ENCODE measurements at regions not wholly inside any gene's neighbourhood (a gene's known extent, or its start where the extent isn't known, plus 50 kb on each side); places are given as distances from the start of the nearest gene placed in this dataset.

DNA sequence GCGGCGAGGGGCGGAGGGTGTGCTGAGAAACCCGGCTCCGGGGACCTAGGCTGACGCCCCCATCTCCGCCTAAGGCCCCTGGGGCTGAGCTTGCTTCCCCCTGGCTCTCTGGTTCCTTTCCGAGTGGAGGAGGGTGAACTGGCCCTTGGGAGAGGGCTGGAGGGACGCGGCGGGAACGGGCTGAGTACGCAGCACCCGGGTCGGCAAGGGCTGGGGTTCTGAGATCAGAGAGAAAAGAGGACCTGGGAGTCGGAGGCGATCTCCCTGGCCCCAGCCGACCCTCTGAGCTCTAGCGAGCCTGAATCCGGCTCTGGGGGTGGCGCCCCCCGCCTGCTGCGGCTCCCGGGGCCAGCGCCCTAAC lies 270.8 kb downstream of the FOXD2 start:
- no peak for DNase-seq

DNA sequence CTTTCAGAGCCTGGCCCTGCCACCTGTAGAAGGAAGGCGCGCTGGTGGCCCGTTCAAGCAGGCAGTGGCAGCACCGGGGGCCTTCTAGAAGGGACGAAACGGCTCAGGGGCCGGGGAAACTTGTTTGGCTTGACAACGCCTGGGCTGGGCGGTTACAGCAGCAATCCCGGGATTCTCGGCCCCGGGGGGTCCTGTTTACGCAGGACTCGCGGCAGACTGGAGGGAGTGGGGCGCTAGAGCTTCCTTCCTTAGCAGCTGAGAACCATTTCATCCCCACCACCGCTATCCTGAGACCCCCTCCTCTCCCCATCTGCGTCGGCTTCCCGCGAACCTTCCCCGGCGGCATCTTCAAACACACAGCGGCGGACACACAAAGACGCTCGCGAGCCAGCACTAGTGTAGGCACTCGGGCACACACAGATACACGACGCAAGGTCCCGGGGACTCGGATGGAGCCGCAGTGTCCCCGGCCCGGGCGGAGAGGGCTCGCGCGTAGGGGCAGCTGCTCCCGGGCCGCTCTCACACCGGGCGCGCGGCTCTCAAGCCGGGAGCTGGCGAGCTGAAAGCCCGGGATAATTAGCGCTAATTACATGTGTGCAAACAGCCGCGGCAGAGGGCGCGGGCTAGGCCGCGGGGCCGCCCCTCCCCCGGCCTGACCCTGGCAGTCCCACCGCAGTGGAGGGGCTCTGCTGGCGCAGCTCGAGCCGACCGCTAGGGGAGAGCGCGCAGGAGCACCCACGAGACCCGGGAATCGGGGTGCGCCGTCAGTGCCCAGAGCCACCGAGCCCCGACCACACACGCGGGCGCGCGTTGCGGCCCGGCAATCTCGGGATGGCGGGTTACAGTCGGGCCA lies 271.4 kb downstream of the FOXD2 start:
- DNase-seq, result peak; percentile 41

GRCh38 chr1:47709872-47710231 lies 272.0 kb downstream of the FOXD2 start:
- no peak for DNase-seq

DNA sequence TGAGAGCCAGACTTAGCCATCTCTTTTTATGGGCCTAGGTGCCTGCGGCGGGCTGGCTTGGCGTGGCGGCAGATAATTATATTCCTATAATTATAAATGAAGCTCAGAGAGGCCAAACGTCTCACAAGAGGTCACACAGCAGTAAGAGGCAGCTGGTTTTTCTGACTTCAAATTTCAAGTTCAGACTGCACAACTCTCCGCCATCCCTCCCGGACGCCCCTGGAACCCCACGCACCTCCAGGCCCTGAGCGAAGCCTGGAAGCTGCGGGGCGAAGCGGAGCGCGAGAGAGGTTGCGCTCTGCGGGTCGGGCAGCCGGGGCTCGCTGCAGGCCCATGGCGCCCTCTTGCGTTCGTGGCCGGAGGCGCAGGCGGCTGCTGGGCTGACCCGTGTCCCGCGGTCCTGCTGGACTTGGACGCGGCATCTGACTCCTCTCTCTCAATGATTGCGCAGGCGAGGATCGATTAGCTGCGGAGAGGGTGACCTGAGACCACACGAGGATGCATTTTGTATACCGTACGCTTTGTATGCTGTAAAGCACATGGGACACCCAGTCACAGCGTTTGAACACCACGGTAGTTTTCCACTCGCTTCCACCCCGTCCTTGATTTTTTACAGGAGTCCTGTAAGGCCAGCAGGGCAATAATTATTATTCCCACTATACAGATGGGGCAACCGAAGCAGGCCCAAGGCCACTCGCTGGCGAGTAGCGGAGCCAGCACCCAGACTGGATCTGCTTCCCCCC lies 272.7 kb downstream of the FOXD2 start:
- peak; percentile 69 for DNase-seq
